OCI-LY7 (cell line): ENCODE measurements at regions not wholly inside any gene's neighbourhood (a gene's known extent, or its start where the extent isn't known, plus 50 kb on each side); places are given as distances from the start of the nearest gene placed in this dataset.

ENCODE experiments used
- EZH2phosphoT487 ChIP-seq: fragments of 200-600 bp; sonication (generic); IDR thresholded peaks from 2 replicates; pipeline ENCODE4 v1.6.1; 2018; ENCODE audit warnings: low read depth, borderline replicate concordance, mild to moderate bottlenecking, mixed run types, antibody characterized with exemption, low read length, moderate library complexity, mixed read lengths
- TF ChIP-seq, protein P1 (sequence below): fragments of 200-600 bp; sonication (generic); conservative IDR thresholded peaks from 2 replicates; pipeline ENCODE4 v1.5.1; 2014; ENCODE audit warnings: mild to moderate bottlenecking, antibody characterized with exemption, low read length, moderate library complexity, mixed read lengths

GRCh38 chr11:115665175-115665821 lies 161.1 kb upstream of the CADM1 start:
- TF ChIP-seq, protein P1, sequence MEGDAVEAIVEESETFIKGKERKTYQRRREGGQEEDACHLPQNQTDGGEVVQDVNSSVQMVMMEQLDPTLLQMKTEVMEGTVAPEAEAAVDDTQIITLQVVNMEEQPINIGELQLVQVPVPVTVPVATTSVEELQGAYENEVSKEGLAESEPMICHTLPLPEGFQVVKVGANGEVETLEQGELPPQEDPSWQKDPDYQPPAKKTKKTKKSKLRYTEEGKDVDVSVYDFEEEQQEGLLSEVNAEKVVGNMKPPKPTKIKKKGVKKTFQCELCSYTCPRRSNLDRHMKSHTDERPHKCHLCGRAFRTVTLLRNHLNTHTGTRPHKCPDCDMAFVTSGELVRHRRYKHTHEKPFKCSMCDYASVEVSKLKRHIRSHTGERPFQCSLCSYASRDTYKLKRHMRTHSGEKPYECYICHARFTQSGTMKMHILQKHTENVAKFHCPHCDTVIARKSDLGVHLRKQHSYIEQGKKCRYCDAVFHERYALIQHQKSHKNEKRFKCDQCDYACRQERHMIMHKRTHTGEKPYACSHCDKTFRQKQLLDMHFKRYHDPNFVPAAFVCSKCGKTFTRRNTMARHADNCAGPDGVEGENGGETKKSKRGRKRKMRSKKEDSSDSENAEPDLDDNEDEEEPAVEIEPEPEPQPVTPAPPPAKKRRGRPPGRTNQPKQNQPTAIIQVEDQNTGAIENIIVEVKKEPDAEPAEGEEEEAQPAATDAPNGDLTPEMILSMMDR, result no peak
- no peak for TF ChIP-seq EZH2phosphoT487
